ENCODE measurements at regions not wholly inside any gene's neighbourhood (a gene's known extent, or its start where the extent isn't known, plus 50 kb on each side); places are given as distances from the start of the nearest gene placed in this dataset.

DNA sequence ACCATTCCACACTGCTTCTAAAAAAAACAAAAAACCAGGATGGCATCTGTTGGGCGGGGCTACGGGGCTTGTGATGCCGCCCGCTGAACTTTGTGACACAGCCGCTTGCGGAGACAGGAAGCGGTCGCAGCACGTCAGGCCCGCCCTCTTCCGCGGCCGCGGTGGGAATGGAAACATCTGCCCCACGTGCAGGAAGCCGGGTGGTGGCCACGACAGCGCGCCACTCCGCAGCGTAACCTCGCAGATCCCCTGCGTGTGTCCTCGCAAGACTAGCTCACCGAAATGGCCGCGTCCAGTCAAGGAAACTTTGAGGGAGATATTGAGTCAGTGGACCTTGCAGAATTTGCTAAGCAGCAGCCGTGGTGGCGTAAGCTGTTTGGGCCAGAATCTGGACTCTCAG is 168.5 kb downstream of the SUCLG1 start:
- DNase-seq (ENCODE audit: low read depth in 4 of 4, low spot score in 3 of 4), result no peak

DNA sequence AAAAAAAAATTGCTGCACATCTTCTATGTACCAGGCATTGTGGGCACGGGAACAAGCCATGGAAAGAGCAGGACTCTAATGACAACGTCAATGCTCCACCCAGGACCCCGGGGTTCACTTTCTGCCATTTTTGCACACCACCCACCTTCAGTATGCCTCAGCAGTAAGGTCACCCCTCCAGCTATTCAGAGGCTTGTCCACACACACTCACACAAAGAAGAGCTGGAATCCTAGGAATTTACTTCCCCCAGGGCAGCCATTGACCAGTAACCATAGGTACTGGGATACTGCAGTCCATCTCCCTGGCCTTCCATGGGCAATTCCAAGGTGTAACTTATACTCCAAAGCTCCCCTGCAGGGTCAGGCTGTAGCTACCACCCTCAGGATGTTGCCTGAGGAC is 170.8 kb downstream of the SUCLG1 start:
- no peak for DNase-seq (ENCODE audit: low read depth in 4 of 4, low spot score in 3 of 4)

DNA sequence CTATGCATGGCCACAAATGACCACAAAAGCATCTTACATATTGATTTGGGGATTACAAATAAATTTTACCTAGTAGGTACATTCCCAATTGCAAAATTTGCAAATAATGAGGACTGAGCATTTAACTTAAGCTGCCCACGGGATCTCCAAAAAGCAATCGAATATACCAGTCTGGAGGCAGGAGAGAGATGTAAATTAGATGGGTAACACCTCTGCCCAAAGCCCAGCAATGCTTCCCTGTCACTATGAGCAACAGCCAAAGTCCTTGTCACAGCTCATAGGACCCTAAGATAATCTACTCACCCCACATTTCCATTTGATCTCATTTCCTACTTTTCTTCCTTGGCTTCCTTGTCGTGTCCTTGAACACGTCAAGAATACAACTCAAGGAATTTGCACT is 172.2 kb downstream of the SUCLG1 start:
- no peak for DNase-seq (ENCODE audit: low read depth in 4 of 4, low spot score in 3 of 4)

DNA sequence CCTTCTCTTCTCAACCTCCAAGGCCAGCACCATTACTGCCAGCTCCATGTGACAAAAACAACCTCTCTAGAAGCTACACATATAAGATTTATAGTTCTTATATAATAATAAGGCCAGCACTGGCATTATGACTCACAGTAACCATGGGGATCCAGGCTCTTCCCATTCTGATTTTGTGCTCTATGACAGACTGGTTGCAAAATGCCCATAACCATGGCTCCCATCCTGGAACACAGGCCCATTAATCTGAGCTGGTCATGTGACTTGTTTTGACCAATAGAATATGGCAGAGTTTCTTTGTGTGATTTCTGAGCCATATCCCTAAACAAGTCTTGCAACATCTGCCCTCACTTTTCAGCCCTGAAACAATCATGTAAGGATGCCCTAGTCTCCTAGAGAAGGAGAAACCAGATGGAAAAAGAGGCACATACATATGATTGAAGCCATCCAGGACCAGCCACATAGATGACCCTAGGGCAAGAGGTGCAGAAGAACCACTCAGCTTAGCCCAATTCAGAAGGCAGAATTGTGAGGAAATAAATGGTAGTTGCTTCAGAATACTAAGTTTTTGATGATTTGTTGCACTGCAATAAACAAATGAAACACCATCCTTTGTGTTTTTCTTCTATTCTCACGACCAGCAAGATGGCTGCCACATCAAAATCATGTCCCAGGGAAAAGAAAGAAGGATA is 173.9 kb downstream of the SUCLG1 start:
- DNase-seq (ENCODE audit: low read depth in 4 of 4, low spot score in 3 of 4), result no peak

DNA sequence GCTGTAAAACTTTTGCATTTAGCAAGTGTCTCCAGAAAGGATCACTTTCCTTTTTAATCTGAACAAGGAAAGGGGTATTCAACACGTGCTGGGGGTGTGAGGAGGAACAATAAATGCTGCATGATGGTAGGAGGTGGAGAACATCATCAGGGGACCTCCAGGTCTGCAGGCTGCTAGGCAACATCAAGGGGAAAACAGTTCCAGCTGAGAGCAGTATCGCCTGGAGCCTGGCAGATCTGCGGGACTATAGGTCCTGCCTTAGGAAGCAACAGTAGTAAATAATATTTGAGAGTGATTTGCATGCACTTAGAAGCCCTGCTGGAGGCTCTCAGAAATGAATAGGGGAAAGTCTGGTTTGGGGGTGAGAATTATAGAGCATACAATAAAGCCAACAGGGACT is 175.6 kb downstream of the SUCLG1 start:
- no peak for DNase-seq (ENCODE audit: low read depth in 4 of 4, low spot score in 3 of 4)

DNA sequence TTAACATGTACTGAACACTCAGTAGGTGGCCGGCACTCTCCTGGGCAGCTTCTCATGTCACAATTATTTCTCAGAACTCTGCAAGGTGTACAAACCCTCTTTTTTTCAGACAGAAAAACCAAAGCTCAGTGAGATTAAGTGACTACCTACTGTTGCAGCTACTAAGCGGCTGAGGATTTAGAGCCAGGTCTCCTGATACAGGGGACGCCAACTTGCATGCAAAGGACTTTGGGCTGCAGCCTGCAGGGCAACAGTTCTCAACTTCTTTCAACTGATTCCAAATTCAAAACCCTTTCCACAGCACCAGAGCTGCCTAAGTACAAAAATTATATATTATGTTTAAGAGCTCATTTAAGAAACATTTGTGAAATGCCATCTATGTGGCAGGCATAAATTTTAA is 177.6 kb downstream of the SUCLG1 start:
- DNase-seq (ENCODE audit: low read depth in 4 of 4, low spot score in 3 of 4), result no peak

DNA sequence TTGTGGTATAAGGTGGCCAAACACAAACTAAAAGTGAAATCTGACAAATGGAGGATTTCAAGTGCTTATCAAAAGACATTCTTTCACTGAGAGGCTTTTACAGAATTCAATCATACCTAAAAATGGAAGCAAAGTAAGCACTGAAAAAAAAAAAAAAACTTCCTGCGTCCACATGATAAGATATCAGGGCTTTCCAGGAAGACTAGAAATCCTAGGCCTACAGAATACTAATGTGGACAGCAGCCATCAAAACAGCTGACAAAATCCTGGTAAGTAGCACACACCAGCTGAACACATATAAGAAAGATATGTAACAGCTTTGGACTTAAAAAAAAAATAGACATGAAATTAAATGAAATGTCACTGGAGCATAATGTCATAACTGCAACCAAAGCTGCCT is 178.2 kb downstream of the SUCLG1 start:
- no peak for DNase-seq (ENCODE audit: low read depth in 4 of 4, low spot score in 3 of 4)

DNA sequence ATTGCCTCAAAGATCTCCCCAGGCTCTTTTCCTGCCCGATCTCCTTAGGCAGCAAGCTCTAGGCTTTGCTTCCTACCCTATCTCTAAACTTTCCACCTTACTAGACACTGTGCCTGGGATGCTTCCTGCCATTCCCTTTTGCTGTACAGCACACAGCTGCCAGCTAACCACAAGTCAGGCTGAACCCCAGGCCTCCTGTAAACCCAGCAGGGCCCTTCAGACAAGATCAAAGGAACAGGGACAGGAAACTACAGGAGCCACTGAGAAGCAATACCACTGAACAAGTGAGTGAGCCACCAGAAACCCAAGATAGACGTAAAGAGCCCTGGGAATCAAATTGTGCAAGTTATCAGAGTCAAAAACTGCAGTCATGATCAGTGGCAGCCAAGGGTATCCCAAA is 180.7 kb downstream of the SUCLG1 start:
- DNase-seq (ENCODE audit: low read depth in 4 of 4, low spot score in 3 of 4), result no peak

DNA sequence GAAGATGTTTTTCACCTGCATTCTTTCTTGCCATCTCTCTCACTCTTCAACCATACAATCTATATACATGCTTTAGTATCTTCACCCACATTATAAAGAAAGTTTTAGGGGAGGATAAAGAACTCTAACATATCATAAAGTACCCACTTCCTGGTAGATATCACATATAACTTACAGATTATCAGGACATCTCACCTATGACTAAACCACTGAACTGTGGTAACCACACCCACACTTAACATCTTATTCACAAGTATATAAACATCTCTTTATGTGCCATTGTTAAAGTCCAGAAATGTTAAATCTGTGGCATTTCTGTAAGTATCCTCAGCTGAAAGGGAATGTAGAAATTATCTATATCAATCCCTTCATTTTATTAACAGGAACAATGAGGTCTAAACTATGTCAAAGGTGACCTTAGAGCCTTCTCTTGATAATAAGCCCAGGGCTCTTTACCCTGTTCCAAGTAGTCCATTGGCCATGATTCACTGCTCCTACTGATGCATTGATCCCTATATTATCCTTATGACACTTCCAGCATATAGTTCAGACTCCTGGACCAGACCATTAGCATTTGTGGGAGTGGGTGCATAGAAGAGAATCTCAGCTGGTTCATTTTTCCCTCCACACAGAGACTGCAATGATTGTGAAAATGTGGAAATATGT is 182.4 kb downstream of the SUCLG1 start:
- DNase-seq (ENCODE audit: low read depth in 4 of 4, low spot score in 3 of 4), result no peak

DNA sequence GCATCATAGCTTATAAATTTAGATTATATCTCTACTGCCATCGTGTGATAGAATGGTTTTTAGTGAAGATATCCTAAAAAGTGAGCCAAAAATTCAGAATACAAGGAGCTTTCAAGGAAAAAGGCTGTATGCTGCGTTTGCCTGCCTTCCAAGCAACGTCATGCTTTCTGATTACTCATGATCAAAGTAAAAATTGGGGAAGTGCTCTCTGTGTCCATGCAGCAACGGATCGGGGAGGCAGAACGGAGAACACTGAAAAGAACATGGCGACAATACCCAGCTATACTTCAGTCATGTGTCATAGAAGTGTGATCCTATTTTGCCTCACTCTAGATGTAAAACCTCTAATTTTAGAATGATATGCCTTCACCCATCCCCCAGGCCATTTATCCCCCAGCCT is 185.7 kb downstream of the SUCLG1 start:
- DNase-seq (ENCODE audit: low read depth in 4 of 4, low spot score in 3 of 4), result no peak

DNA sequence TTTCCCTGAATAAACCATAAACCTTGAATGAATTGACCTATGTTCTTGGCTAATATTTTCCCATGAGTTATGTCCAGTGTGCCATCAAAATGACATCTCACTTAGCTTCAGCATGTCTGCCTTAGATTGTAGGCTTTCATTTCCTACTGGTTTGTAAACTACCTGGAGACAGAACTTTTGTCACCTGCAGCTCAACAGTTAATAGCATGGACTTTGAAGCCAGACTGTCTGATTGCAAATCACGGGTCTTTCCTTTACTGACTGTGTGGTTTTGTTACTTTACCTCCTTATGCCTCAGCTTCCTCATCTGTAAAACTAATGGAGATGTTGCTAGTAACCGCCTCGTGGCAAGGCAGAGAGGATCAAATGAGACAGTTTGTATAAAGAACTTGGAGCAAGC is 187.1 kb downstream of the SUCLG1 start:
- DNase-seq (ENCODE audit: low read depth in 4 of 4, low spot score in 3 of 4), result no peak

DNA sequence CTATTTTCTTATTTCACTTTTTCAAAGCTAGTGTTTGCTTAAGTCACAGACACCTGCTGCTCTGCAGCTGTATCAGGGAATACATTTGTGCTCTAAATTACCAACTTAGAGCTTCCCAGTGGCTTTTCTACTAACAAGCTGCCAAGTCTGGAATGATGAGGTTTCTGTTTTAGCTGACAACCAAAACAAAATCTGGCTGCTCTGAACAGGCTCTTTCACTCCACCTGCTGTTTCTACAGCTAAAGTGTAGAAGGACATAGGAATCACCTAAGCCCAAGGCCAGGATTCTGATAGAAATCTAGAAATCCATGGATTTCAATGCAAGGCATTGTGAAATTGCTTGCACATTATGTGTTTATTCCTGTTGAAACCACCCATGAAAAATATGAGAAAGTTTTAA is 201.2 kb downstream of the SUCLG1 start:
- peak in 1 of 4 donors; percentile 22 for DNase-seq (ENCODE audit: low read depth in 4 of 4, low spot score in 3 of 4)

DNA sequence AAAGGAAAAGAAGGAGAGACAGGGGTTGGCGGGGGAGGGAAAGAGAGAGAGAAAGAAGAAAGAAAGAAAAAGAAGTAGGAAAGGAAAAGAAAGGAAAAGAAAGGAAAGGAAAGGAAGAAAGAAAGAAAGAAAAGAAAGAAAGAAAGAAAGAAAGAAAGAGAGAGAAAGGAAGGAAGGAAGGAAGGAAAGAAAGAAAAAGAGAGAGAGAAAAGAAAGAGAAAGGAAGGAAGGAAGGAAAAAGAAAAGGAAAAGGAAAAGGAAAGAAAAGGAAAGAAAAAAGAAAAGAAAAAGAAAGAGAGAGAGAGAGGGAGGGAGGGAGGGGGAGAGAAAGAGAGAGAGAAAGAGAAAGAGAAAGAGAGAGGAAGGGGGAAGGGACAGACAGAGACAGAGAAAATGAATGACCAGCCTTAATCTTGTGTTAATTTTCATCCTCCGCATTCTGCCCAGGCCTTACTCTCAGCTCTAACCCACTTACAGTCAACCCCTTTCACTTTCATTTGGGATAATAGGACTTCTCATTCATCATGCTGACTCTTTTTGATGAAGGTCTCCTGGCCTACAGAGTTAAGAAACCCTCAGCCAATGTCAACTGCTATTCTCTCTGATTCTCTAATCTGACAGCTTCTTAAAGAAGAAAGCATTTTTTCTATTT is 207.3 kb downstream of the SUCLG1 start:
- no peak for DNase-seq (ENCODE audit: low read depth in 4 of 4, low spot score in 3 of 4)

DNA sequence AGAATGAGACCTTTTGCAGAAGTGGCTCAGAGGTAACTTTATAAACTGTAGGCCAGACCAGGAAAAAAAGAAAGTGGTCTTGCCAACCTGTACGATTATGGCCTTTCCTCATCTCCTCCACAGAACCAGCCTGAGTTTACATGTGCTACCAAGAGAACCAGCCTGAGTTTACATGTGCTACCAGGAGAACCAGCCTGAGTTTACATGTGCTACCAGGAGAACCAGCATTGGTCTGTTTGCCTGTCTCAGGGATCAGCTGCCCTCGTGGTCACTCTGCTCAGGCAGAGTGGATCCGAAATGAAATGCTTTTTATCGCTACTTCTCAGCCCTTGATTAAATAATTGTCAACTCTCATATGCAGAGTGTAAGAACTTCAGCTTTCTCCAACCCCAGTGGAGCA is 209.9 kb downstream of the SUCLG1 start:
- no peak for DNase-seq (ENCODE audit: low read depth in 4 of 4, low spot score in 3 of 4)

DNA sequence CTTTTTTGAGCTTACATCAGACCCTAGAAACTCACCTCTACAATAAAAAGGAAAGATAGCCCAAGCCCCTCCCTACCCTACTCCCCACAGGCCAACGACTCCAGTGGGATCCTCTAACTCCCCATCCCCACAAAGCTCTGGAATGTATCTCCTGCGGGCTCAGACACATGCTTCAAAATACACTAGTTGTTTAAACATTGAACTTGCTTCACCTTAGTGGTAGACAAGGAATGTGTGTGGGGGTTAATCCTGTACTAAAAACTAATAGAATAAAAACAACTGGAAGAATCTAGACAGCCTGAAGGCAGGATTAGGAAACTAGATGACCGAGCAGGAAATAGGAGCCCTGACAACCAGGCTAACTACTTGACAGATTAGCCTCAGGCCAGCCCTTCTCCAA is 211.5 kb downstream of the SUCLG1 start:
- no peak for DNase-seq (ENCODE audit: low read depth in 4 of 4, low spot score in 3 of 4)

DNA sequence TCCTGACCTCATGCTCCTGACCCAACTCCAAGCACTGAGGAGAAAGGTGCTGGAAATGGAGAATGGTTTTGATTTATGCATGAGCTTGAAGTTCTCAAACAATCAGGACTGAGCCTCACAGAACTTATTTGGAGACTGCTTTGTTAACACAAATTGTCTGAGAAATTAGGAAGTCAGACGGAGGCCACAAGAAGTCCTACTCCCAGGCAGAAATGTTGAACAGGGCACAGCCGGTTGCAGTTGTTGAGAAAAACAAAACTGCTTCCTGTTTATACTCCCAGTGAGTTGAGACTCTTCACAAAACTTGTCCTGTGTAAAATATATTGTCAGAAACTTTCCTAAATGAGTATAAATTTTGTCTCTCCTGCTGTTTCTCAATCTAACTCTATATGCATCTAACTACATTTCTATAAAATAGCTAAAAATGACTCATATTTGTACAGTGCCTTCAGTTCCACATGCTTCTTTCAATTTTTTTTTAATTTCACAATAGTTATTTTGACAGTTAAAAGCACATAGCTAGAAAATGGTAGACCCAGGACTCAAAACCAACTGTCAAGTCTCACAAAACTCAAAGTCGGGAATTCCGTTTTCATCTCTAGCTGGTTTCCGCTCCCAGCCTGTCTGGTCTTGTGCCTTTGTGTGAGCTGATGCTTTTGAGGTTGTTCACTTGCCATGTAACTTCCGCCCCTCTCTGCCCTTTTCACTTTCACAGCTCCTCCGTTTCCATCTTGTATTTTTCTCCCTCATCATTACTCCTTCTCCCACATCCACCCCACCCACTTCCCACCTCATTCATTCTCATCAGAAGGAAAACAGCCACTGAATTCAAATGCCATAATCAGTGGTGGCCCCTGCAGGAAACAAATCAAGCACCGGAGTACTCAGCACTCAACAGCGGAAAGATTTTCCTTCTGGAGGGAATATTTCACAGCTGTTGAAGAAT is 215.0 kb downstream of the SUCLG1 start:
- DNase-seq (ENCODE audit: low read depth in 4 of 4, low spot score in 3 of 4), result no peak

DNA sequence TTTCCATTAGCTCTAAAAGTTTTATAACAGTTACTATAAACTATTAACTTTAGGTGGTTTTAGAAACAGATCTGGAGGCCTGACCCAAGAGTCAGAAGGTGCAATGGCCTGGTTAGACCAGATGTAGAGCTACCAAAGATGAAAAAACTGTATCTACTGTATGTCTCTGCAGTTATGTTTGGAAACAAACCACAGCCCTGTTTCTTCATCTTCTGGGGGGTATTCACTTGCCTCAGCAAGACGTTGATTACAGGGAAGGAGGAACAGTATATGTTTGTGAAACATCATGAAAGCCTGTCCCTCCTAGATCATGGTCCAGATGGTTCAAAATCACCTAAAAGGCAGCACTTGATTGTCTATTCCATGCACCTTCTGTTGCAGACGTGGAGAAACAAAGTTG is 220.2 kb downstream of the SUCLG1 start:
- DNase-seq (ENCODE audit: low read depth in 4 of 4, low spot score in 3 of 4), result no peak

DNA sequence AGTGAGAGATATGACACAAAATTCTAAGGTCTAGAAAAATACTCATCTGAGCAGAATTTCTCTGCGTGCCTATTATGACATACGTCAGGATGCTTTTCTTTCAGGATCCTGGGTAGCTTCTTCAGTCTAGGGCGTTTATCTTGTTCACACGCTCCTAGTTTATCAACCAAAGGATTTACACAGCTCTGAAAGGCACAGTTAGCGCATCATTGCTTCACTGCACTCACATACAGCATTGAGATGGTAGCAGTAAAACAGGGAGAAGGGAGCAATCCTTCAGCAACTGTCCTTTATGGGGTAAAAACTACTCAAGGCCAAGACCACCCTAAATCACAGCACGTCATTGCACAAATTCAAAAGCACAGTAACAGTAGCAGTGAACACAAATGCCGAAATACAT is 222.8 kb downstream of the SUCLG1 start:
- DNase-seq (ENCODE audit: low read depth in 4 of 4, low spot score in 3 of 4), result no peak

DNA sequence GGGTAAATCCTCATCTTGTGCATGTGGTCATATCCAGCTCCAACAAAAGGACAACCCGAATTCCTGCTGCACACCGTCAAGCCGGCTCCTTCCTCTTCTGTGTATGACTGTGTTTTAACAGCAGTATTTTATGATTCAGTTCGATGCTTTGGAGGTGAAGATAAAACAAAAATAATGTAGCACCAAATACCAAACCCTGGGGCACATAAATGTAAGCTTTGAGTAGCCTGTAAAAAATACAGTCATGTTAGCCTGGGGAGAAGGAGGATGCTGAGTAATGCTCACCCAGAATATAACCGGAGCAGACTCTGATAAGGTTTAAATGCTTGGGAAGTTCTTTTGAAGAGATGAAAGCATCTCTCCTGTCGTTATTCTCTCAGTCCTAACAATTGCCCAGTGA is 225.0 kb downstream of the SUCLG1 start:
- DNase-seq (ENCODE audit: low read depth in 4 of 4, low spot score in 3 of 4), result no peak

DNA sequence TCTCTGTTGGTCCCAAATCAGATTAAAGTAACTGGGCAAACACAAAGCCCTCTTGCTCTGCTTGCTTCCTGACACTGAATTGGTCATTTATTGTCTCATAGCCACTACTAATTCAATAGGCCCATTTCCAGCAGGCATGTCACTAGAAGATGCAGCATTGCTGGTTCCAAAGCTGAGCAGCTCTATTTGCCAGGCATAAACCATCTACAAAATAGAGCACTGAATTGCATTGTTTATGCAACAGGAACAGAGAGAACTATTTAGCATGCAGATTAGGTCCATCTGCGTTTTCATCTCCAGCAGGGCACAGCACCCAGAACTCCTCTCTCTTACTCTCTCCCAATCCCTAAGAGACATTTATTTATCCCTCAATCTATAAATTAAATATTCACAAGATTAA is 227.6 kb downstream of the SUCLG1 start:
- no peak for DNase-seq (ENCODE audit: low read depth in 4 of 4, low spot score in 3 of 4)

DNA sequence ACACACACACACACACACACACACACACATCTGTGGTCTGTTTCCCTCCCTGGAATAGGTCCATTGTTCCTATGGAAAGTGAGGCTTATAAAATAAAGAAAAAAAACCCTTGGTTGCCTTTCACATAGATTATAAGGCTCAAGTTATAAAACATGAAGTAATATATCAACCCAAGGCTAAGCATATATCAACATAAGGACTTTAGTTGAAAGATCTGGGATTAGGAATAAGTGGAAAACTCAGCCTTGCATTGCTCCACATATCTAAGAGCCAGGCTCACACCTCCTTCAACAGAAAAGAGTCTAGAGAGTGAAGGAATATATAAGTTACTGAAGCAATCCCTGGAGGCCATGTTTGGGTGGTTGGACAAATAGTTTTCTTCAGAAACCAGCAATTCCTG is 235.0 kb downstream of the SUCLG1 start:
- DNase-seq (ENCODE audit: low read depth in 4 of 4, low spot score in 3 of 4), result no peak

Measured in right renal pelvis (tissue), 4 donors.